ENCODE measurements at regions not wholly inside any gene's neighbourhood (a gene's known extent, or its start where the extent isn't known, plus 50 kb on each side); places are given as distances from the start of the nearest gene placed in this dataset.

DNA sequence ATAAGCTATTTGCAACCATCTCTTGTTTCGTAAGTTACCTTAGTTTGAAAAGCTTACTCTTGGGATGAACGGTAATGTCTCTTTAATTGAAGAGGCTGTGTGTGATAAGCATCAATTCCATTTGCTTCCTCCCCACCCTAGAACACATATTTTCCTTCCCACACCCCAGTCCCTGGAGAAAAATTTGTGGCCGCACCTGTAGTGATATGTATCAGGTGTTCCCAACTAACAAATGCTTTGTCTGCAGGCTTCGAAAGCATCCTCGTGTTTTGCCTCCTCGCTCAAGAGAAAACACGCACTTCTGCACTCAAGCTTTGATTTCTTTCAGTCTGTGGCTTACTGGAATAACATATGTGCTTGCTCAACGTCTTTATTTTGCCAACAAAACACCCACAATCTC is 143.8 kb upstream of the OTUD4 start:
- FAIRE-seq (no peak), ATAC-seq (no peak), DNase-seq (ENCODE audit: low read depth, low spot score) (no peak)
- H2AFZ ChIP-seq (ENCODE audit: control insufficient read depth, low read depth, low read length), result no peak overlapping the region
- no peaks in the 10 kb centered on the region for H3K79me2 ChIP-seq (ENCODE audit: control insufficient read depth, insufficient read depth, low read length)
- no peaks in the 10 kb centered on the region for H3K36me3 ChIP-seq (ENCODE audit: control insufficient read depth in 2 of 2, insufficient read depth in 2 of 2, low read length in 1 of 2)
- H3K9ac ChIP-seq (ENCODE audit: control insufficient read depth, insufficient read depth, low read length), result no peak overlapping the region
- BruUV-seq (replicated peaks), result no TSS peak
- SMC1A ChIA-PET (ENCODE audit: uncharacterized antibody, unreplicated experiment), result interaction anchor here (0.7 kb wide), 1 partner anchor 233 kb away, joined by 3 read pairs; no protein-coding TSS in a partner anchor
- H3K9me3 ChIP-seq (replicated peaks; ENCODE audit: control insufficient read depth, insufficient read depth, low read length), result no peaks in the 10 kb centered on the region; the same call in 2 of the 3 replicates
- CTCF ChIA-PET, result interaction anchor here (1.0 to 1.3 kb wide), 3 partner anchors 9 to 90 kb away, joined by 3 read pairs; no protein-coding TSS in a partner anchor
- no peak overlapping the region for H3K27ac ChIP-seq (ENCODE audit: control insufficient read depth, insufficient read depth)
- WGBS (ENCODE audit: insufficient coverage, insufficient replicate concordance, low lambda C conversion rate, missing lambda C conversion rate), result 52% methylated on average over 8 of the region's 8 CpGs
- TF ChIP-seq DPF2 (IDR thresholded peaks at IDR 0.05) (no peak), NR2F1 (conservative IDR thresholded peaks at IDR 0.05) (no peak), SMAD1 (IDR thresholded peaks at IDR 0.05; ENCODE audit: low read depth, partially characterized antibody) (no peak), PAX8 (IDR thresholded peaks at IDR 0.05) (no peak), ETV6 (conservative IDR thresholded peaks at IDR 0.05 in 1 of 2, IDR thresholded peaks at IDR 0.05 in 1 of 2; ENCODE audit: borderline replicate concordance in 1 of 2, low read depth in 1 of 2) (no peak), YBX1 (IDR thresholded peaks at IDR 0.05) (no peak), POLR2AphosphoS2 (IDR thresholded peaks at IDR 0.05; ENCODE audit: low read depth, low read length) (no peak), MEF2A (IDR thresholded peaks at IDR 0.05; ENCODE audit: insufficient read depth, low read depth, low read length) (no peak), SUZ12 (IDR thresholded peaks at IDR 0.05; ENCODE audit: unreplicated experiment) (no peak), EED (IDR thresholded peaks at IDR 0.05; ENCODE audit: low read depth) (no peak), BMI1 (IDR thresholded peaks at IDR 0.05; ENCODE audit: borderline replicate concordance) (no peak), MTA3 (IDR thresholded peaks at IDR 0.05; ENCODE audit: borderline replicate concordance, low read length) (no peak), STAT3 (IDR thresholded peaks at IDR 0.05; ENCODE audit: low read depth, low read length) (no peak), NFYB (IDR thresholded peaks at IDR 0.05; ENCODE audit: insufficient read depth, low read depth, low read length) (no peak), ZBED1 (IDR thresholded peaks at IDR 0.05; ENCODE audit: borderline replicate concordance) (no peak), JUNB (IDR thresholded peaks at IDR 0.05) (no peak)
- TF ChIP-seq, protein P1, sequence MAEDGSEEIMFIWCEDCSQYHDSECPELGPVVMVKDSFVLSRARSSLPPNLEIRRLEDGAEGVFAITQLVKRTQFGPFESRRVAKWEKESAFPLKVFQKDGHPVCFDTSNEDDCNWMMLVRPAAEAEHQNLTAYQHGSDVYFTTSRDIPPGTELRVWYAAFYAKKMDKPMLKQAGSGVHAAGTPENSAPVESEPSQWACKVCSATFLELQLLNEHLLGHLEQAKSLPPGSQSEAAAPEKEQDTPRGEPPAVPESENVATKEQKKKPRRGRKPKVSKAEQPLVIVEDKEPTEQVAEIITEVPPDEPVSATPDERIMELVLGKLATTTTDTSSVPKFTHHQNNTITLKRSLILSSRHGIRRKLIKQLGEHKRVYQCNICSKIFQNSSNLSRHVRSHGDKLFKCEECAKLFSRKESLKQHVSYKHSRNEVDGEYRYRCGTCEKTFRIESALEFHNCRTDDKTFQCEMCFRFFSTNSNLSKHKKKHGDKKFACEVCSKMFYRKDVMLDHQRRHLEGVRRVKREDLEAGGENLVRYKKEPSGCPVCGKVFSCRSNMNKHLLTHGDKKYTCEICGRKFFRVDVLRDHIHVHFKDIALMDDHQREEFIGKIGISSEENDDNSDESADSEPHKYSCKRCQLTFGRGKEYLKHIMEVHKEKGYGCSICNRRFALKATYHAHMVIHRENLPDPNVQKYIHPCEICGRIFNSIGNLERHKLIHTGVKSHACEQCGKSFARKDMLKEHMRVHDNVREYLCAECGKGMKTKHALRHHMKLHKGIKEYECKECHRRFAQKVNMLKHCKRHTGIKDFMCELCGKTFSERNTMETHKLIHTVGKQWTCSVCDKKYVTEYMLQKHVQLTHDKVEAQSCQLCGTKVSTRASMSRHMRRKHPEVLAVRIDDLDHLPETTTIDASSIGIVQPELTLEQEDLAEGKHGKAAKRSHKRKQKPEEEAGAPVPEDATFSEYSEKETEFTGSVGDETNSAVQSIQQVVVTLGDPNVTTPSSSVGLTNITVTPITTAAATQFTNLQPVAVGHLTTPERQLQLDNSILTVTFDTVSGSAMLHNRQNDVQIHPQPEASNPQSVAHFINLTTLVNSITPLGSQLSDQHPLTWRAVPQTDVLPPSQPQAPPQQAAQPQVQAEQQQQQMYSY (CRISPR knock-in tag; IDR thresholded peaks at IDR 0.05), result no peak
- TF ChIP-seq, protein P2, sequence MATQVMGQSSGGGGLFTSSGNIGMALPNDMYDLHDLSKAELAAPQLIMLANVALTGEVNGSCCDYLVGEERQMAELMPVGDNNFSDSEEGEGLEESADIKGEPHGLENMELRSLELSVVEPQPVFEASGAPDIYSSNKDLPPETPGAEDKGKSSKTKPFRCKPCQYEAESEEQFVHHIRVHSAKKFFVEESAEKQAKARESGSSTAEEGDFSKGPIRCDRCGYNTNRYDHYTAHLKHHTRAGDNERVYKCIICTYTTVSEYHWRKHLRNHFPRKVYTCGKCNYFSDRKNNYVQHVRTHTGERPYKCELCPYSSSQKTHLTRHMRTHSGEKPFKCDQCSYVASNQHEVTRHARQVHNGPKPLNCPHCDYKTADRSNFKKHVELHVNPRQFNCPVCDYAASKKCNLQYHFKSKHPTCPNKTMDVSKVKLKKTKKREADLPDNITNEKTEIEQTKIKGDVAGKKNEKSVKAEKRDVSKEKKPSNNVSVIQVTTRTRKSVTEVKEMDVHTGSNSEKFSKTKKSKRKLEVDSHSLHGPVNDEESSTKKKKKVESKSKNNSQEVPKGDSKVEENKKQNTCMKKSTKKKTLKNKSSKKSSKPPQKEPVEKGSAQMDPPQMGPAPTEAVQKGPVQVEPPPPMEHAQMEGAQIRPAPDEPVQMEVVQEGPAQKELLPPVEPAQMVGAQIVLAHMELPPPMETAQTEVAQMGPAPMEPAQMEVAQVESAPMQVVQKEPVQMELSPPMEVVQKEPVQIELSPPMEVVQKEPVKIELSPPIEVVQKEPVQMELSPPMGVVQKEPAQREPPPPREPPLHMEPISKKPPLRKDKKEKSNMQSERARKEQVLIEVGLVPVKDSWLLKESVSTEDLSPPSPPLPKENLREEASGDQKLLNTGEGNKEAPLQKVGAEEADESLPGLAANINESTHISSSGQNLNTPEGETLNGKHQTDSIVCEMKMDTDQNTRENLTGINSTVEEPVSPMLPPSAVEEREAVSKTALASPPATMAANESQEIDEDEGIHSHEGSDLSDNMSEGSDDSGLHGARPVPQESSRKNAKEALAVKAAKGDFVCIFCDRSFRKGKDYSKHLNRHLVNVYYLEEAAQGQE (IDR thresholded peaks at IDR 0.05; ENCODE audit: low read depth, low read length), result no peak
- H3K27me3 ChIP-seq (replicated peaks in 1 of 2; ENCODE audit: control insufficient read depth in 2 of 2, insufficient read depth in 2 of 2, low read length in 1 of 2), result no peaks in the 10 kb centered on the region
- in situ Hi-C loops (cut with MboI) (no loop called here), intact Hi-C loops (cut with micrococcal nuclease; ENCODE audit: unreplicated experiment) (no loop called here)
- no peak overlapping the region for H3K4me3 ChIP-seq
- RAD21 ChIA-PET (ENCODE audit: unreplicated experiment), result no interaction called here
- H3K4me1 ChIP-seq (ENCODE audit: control insufficient read depth, insufficient read depth, low read length), result no peaks in the 10 kb centered on the region
- no peaks in the 10 kb centered on the region for H4K20me1 ChIP-seq (ENCODE audit: control insufficient read depth, insufficient read depth)
- no peak overlapping the region for H3K4me2 ChIP-seq (ENCODE audit: control insufficient read depth, insufficient read depth)
- POLR2A ChIA-PET, result interaction anchor here (1.7 kb wide), 1 partner anchor 16 kb away, joined by 3 read pairs; no protein-coding TSS in a partner anchor

Measured in GM12878 (cell line).